ENCODE measurements at regions not wholly inside any gene's neighbourhood (a gene's known extent, or its start where the extent isn't known, plus 50 kb on each side); places are given as distances from the start of the nearest gene placed in this dataset.

DNA sequence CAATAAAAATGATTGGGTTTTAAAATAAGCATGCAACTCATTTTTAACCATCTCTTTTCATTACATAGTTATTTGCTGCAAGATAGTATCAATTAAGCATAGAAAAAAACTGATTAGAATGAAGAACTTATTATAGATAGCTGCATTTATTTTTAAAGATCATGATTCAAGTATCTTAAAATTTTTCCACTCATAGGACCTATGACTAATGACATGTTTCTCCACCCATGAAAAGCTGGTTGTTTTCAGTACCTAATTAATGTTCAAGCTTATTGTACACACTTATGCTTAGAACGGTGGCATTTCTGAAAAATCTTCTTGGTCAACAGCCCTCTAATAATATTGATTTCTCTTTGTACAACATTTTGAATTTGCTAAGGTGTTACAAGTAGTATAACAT lies 193.5 kb upstream of the PITX2 start:
- Histone ChIP-seq H3K79me1 (ENCODE audit: low read depth in 1 of 2, low read length in 2 of 2) (no peaks in the 10 kb centered on the region), H3K9me1 (ENCODE audit: insufficient read depth, low read length) (no peaks in the 10 kb centered on the region), H3K4me2 (ENCODE audit: low read depth, low read length) (no peak overlapping the region), H4K20me1 (ENCODE audit: insufficient read depth, low read length) (no peaks in the 10 kb centered on the region), H3K23ac (ENCODE audit: low read depth, low read length) (no peak overlapping the region), H3K18ac (ENCODE audit: low read depth, low read length) (no peak overlapping the region), H3K9ac (ENCODE audit: low read depth, low read length) (no peak overlapping the region), H3K36me3 (ENCODE audit: control insufficient read depth, insufficient read depth, low read length) (no peaks in the 10 kb centered on the region), H2BK5ac (ENCODE audit: low read depth, low read length, poor library complexity, severe bottlenecking) (no peak overlapping the region), H3K14ac (replicated peaks; ENCODE audit: low read depth, low read length) (no peak overlapping the region), H2AFZ (replicated peaks; ENCODE audit: low read length, poor library complexity) (no peak overlapping the region), H2BK15ac (ENCODE audit: low read depth, low read length) (no peak overlapping the region), H2AK9ac (replicated peaks; ENCODE audit: low read depth, low read length, poor library complexity) (no peak overlapping the region), H4K8ac (ENCODE audit: low read depth in 2 of 2, low read length in 2 of 2) (no peak overlapping the region), H3K56ac (ENCODE audit: extremely low read depth, insufficient read depth, low read length) (no peak overlapping the region), H2BK120ac (ENCODE audit: low read depth, low read length) (no peak overlapping the region), H4K5ac (ENCODE audit: low read depth, low read length) (no peak overlapping the region), H2BK20ac (ENCODE audit: low read depth, low read length) (no peak overlapping the region), H3K27me3 (ENCODE audit: control insufficient read depth, insufficient read depth, low read length) (no peaks in the 10 kb centered on the region), H3K4me3 (ENCODE audit: insufficient read depth, low read depth, low read length) (no peak overlapping the region), H3K9me3 (ENCODE audit: control insufficient read depth, insufficient read depth, low read length) (no peaks in the 10 kb centered on the region), H4K91ac (ENCODE audit: insufficient read depth, low read depth, low read length) (no peak overlapping the region), H3K27ac (ENCODE audit: insufficient read depth, low read length) (no peak overlapping the region), H3K4me1 (ENCODE audit: control insufficient read depth, insufficient read depth, low read length) (no peaks in the 10 kb centered on the region), H2AK5ac (ENCODE audit: low read depth, low read length) (no peak overlapping the region), H3K4ac (ENCODE audit: low read depth, low read length) (no peak overlapping the region)
- POLR2A ChIA-PET (ENCODE audit: unreplicated experiment) = no interaction called here
- ATAC-seq (ENCODE audit: low read depth) = no peak
- intact Hi-C loops (cut with micrococcal nuclease) (no loop called here), in situ Hi-C loops (cut with MboI; ENCODE audit: low sequenced_read_pairs) (no loop called here), dilution Hi-C loops (cut with HindIII; ENCODE audit: low sequenced_read_pairs, unreplicated experiment) (no loop called here)
- CTCF ChIA-PET = no interaction called here
- TF ChIP-seq CTCF (conservative IDR thresholded peaks at IDR 0.05; ENCODE audit: low read depth, low read length) (no peak), RAD21 (IDR thresholded peaks at IDR 0.05; ENCODE audit: low read length) (no peak), RFX5 (IDR thresholded peaks at IDR 0.05; ENCODE audit: low read depth, low read length) (no peak), CHD1 (IDR thresholded peaks at IDR 0.05; ENCODE audit: low read depth, low read length) (no peak)
- no TSS peak for BruUV-seq (replicated peaks)
- no CpG with 5 or more reads among the region's 1 CpG for WGBS, 2 experiments (ENCODE audit: extremely low coverage in 2 of 2, insufficient read length in 1 of 2)
- no peak for DNase-seq

All from IMR-90 (cell line).